ENCODE measurements at regions not wholly inside any gene's neighbourhood (a gene's known extent, or its start where the extent isn't known, plus 50 kb on each side); places are given as distances from the start of the nearest gene placed in this dataset.

- TF ChIP-seq CTCF (IDR thresholded peaks at IDR 0.05), result no peak
- TF ChIP-seq POLR2A (IDR thresholded peaks at IDR 0.05), result no peak
- TF ChIP-seq POLR2AphosphoS5 (IDR thresholded peaks at IDR 0.05), result no peak
- no peak for TF ChIP-seq EP300 (IDR thresholded peaks at IDR 0.05)
Measured at GRCh38 chr4:59247032-59247431, 1953.1 kb upstream of the ADGRL3 start.

Data from sigmoid colon (tissue), 4 donors.